Epithelial cell of esophagus (primary cell): ENCODE measurements at regions not wholly inside any gene's neighbourhood (a gene's known extent, or its start where the extent isn't known, plus 50 kb on each side); places are given as distances from the start of the nearest gene placed in this dataset.

ENCODE experiments used
- DNase-seq: peaks from one replicate; pipeline ENCODE4 v3.0.0; 2010; ENCODE audit warnings: low read depth
- H3K4me3 ChIP-seq: 2 replicates; pipeline ENCODE4 v1.5.1; 2011; ENCODE audit warnings: mild to moderate bottlenecking, low read length, control low read depth
- CTCF ChIP-seq: IDR thresholded peaks from 2 replicates; pipeline ENCODE4 v1.5.1; 2011; ENCODE audit warnings: low read depth, mild to moderate bottlenecking, low read length, control low read depth, inconsistent platforms; ENCODE audit not compliant: insufficient read depth; ENCODE audit errors: missing control alignments

GRCh38 chr12:102696045-102696444 is 215.7 kb upstream of the IGF1 start:
- no peak overlapping the region for H3K4me3 ChIP-seq
- DNase-seq: no peak
- no peak for TF ChIP-seq CTCF

GRCh38 chr12:102694903-102695302 is 214.5 kb upstream of the IGF1 start:
- no peak overlapping the region for H3K4me3 ChIP-seq
- no peak for DNase-seq
- no peak for TF ChIP-seq CTCF

DNA sequence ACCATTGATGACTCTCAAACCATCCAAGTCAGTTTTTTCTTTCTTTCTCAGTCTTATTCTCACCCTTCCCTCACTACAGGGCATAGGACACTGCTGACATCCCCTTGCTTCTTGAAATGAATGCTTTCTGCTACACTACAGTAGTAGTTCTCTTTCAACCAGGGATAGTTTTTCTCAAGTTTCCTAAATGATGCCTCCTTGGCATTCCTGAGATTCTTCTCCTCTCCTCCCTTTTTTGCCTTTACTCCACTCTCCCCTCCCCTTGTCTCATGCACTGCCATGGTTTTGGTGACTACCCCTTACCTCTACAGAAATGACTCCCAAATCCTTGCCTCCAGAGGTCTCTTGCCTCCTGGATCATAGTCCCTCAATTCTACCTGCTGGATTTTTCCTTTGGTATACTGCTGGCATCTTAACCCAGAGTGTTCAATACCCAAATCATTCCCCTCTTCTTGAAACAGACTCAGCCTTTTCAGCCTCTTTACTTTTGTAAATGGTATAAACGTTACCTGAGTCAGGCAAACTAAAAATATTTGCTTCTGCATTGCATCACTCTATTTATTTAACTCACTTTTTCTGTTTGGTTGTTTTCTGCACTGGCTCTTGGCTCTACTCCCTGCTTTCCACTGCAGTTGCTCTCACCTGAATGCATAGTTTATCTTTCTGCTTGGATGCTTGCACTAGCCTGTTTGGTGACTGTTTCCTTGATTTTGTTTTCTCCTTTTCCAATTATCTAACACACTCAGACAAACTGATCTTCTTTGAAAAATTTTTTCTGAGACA is 211.6 kb upstream of the IGF1 start:
- TF ChIP-seq CTCF: no peak
- H3K4me3 ChIP-seq: no peak overlapping the region
- no peak for DNase-seq

- no peak overlapping the region for H3K4me3 ChIP-seq
- no peak for TF ChIP-seq CTCF
- DNase-seq: no peak
Observed at GRCh38 chr12:102690253-102690652, 209.9 kb upstream of the IGF1 start.

- no peak for TF ChIP-seq CTCF
- no peak for DNase-seq
- H3K4me3 ChIP-seq: no peak overlapping the region
Observed at GRCh38 chr12:102689701-102690100, 209.3 kb upstream of the IGF1 start.

DNA sequence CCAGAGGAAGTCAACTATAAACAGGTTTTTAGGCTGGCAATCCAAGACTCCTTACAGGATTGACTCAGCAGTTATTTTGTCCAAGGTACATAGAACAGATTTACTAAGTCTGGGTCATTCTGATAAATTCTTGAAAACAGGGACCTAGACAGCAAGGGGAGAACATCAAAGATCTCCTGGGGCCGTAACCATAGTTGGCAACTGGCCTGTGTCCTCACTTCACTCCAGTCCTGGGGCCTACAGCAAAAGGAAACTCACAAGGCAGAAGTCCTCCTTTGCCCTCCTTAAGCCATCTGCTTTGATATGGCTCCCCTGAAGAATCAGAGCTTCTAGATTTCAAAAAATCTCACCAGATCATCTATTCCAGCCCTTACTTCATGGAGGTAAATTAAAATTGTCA is 207.2 kb upstream of the IGF1 start:
- DNase-seq: no peak
- no peak for TF ChIP-seq CTCF
- H3K4me3 ChIP-seq: no peak overlapping the region

DNA sequence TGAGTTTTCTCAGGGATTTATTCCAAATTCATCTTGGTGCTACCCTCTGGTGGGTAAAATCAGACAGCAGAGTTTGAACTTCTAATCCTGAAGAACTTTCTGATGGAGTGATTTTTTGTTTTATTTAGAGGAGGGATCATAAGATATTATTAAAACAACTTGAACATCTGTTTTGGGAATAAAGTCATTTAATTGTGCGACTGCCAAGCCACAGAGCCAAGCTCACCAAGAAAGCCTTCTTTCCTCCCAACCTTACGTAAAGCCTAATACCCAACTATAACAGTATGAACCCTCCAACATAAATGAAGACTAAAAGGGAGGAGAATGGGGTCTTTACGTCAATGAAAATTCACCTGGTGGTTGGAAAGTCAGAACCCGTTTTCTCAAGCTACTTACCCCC is 205.5 kb upstream of the IGF1 start:
- DNase-seq: no peak
- no peak overlapping the region for H3K4me3 ChIP-seq
- no peak for TF ChIP-seq CTCF
